HepG2 (cell line): ENCODE measurements at regions not wholly inside any gene's neighbourhood (a gene's known extent, or its start where the extent isn't known, plus 50 kb on each side); places are given as distances from the start of the nearest gene placed in this dataset.
A peak's percentile ranks its signal among the peaks of the same experiment; 100 is the strongest.

Experiments used
- ATAC-seq: fragments of 200-7000 bp; cut with Tn5 transposase; 3 replicates; pipeline ENCODE4 v1.9.1; 2020; ENCODE audit warnings: mild to moderate bottlenecking, moderate library complexity
- BruUV-seq: library from RNA; stranded (reverse); fragments of 400-500 nt; replicated peaks from 2 replicates; lab custom pipeline; 2021; lab: Mats Ljungman, UMichigan
- CTCF ChIA-PET: fragments of 300-600 bp; formaldehyde crosslinking; extraction: SDS; loops from one replicate; lab custom pipeline; 2021; ENCODE audit warnings: low total read pairs, inconsistent platforms, low intra/inter-chr PET ratio; lab: Yijun Ruan, JAX
- POLR2A ChIA-PET: fragments of 350-600 bp; sonication (Branson Sonifier 250); formaldehyde crosslinking; loops from one replicate; lab custom pipeline; 2020; ENCODE audit warnings: antibody characterized with exemption, inconsistent platforms; lab: Yijun Ruan, JAX
- DNase-seq: peaks from one replicate; pipeline ENCODE4 v3.0.0-alpha.2; 2015; ENCODE audit warnings: low spot score
- FAIRE-seq: peaks from 3 replicates; lab custom pipeline; 2011; peaks lifted over from hg19 to GRCh38; lab: Jason Lieb, UNC
- H2AFZ ChIP-seq: one replicate; pipeline ENCODE4 v1.6.1; 2011; ENCODE audit warnings: low read length, inconsistent platforms
- H3K27ac ChIP-seq: fragments of 300-600 bp; 3 replicates; pipeline ENCODE4 v1.8.0; 2011; ENCODE audit warnings: mixed run types, mild to moderate bottlenecking, mixed read lengths, low read length, inconsistent platforms; ENCODE audit not compliant: insufficient read depth; ENCODE audit errors: extremely low read length
- H3K27me3 ChIP-seq, 2 experiments: fragments of 200-600 bp in 1 of 2; 2 replicates in 1 of 2; 3 replicates in 1 of 2; pipeline versions ENCODE4 v1.6.0 to v1.8.0; 2011; ENCODE audit warnings: low read length in 2 of 2, mild to moderate bottlenecking in 2 of 2, moderate library complexity in 2 of 2, inconsistent platforms in 1 of 2; ENCODE audit not compliant: insufficient read depth in 2 of 2, control insufficient read depth in 1 of 2
- H3K36me3 ChIP-seq, 2 experiments: fragments of 200-600 bp in 1 of 2; replicated peaks in 1 of 2; 2 replicates in 1 of 2; 3 replicates in 1 of 2; pipeline versions ENCODE4 v1.5.1 to v1.8.0; 2011; ENCODE audit warnings: low read length in 2 of 2, inconsistent platforms in 1 of 2; ENCODE audit not compliant: insufficient read depth in 2 of 2, control insufficient read depth in 1 of 2
- H3K4me1 ChIP-seq: 2 replicates; pipeline ENCODE4 v1.5.1; 2012; ENCODE audit warnings: low read length, inconsistent platforms; ENCODE audit not compliant: insufficient read depth
- H3K4me2 ChIP-seq: 2 replicates; pipeline ENCODE4 v1.6.0; 2011; ENCODE audit warnings: low read depth, low read length, inconsistent platforms
- H3K4me3 ChIP-seq, 3 experiments: fragments of 200-600 bp in 1 of 3; sonication (generic), shearing (Covaris generic) in 1 of 3; replicated peaks in 1 of 3; 2 replicates each; pipeline ENCODE4 v1.5.1; 2011 to 2016; ENCODE audit warnings: low read length in 3 of 3, inconsistent platforms in 2 of 3, low read depth in 2 of 3, mild to moderate bottlenecking in 2 of 3, control low read depth in 1 of 3, mixed read lengths in 1 of 3; ENCODE audit not compliant: insufficient read depth in 1 of 3
- H3K79me2 ChIP-seq: one replicate; pipeline ENCODE4 v1.6.1; 2011; ENCODE audit warnings: low read length, inconsistent platforms; ENCODE audit not compliant: insufficient read depth
- H3K9ac ChIP-seq: 2 replicates; pipeline ENCODE4 v1.6.0; 2011; ENCODE audit warnings: mild to moderate bottlenecking, low read depth, low read length, inconsistent platforms; ENCODE audit not compliant: insufficient read depth
- H3K9me3 ChIP-seq: 2 replicates; pipeline ENCODE4 v1.5.1; 2012; ENCODE audit warnings: mild to moderate bottlenecking, low read length
- H4K20me1 ChIP-seq: 2 replicates; pipeline ENCODE4 v1.6.0; 2011; ENCODE audit warnings: inconsistent platforms, mild to moderate bottlenecking, low read length, moderate library complexity; ENCODE audit not compliant: insufficient read depth
- EP300 ChIP-seq, 3 experiments: sonication (generic) in 1 of 3; formaldehyde crosslinking in 1 of 3; IDR thresholded peaks; 2 replicates each; pipeline versions ENCODE4 v1.5.1 to v1.6.1; 2011 to 2020; ENCODE audit warnings: low read depth in 2 of 3, low read length in 2 of 3, borderline replicate concordance in 1 of 3, improper control_type of control experiment in 1 of 3, mild to moderate bottlenecking in 1 of 3, missing genetic modification reagents in 1 of 3, moderate library complexity in 1 of 3
- HIVEP1 ChIP-seq: sonication (generic); formaldehyde crosslinking; IDR thresholded peaks from 2 replicates; pipeline ENCODE4 v1.4.0; 2020; ENCODE audit warnings: mild to moderate bottlenecking, missing genetic modification reagents
- HMG20B ChIP-seq: conservative IDR thresholded peaks from 2 replicates; pipeline ENCODE4 v1.6.1; 2016; ENCODE audit warnings: missing genetic modification reagents, missing compliant biosample characterization
- HMGXB4 ChIP-seq, 2 experiments: sonication (generic) in 1 of 2; formaldehyde crosslinking in 1 of 2; IDR thresholded peaks; 2 replicates each; pipeline versions ENCODE4 v1.4.0 to v1.6.1; 2018 to 2020; ENCODE audit warnings: missing genetic modification reagents in 2 of 2, borderline replicate concordance in 1 of 2, low read depth in 1 of 2, mild to moderate bottlenecking in 1 of 2, missing biosample characterization in 1 of 2
- HNRNPUL1 ChIP-seq: fragments of 200-400 bp; formaldehyde crosslinking; IDR thresholded peaks from 2 replicates; pipeline ENCODE4 v1.6.1; 2017; ENCODE audit warnings: low read depth, mild to moderate bottlenecking, low read length, moderate library complexity
- HOXA3 ChIP-seq: sonication (generic); formaldehyde crosslinking; IDR thresholded peaks from 2 replicates; pipeline ENCODE4 v1.5.0; 2020; ENCODE audit warnings: missing genetic modification reagents
- IRF1 ChIP-seq: sonication (generic); formaldehyde crosslinking; IDR thresholded peaks from 2 replicates; pipeline ENCODE4 v1.4.0; 2020; ENCODE audit warnings: low read depth, mild to moderate bottlenecking, missing genetic modification reagents
- MBD4 ChIP-seq: IDR thresholded peaks from 2 replicates; pipeline ENCODE4 v1.6.1; 2012; ENCODE audit warnings: low read length, inconsistent platforms, borderline replicate concordance
- MEF2D ChIP-seq: sonication (generic); formaldehyde crosslinking; IDR thresholded peaks from 2 replicates; pipeline ENCODE4 v1.5.1; 2020; ENCODE audit warnings: mild to moderate bottlenecking, missing genetic modification reagents
- NR2F6 ChIP-seq, 2 experiments: IDR thresholded peaks; 2 replicates each; pipeline ENCODE4 v1.6.1; 2016; ENCODE audit warnings: antibody characterized with exemption in 1 of 2, mild to moderate bottlenecking in 1 of 2
- POGZ ChIP-seq: sonication (generic); formaldehyde crosslinking; IDR thresholded peaks from 2 replicates; pipeline ENCODE4 v1.4.0; 2020; ENCODE audit warnings: mild to moderate bottlenecking, missing genetic modification reagents
- SAP130 ChIP-seq: IDR thresholded peaks from 2 replicates; pipeline ENCODE4 v1.6.1; 2016; ENCODE audit warnings: low read depth
- SOX5 ChIP-seq: IDR thresholded peaks from 2 replicates; pipeline ENCODE4 v1.6.1; 2016; ENCODE audit warnings: borderline replicate concordance
- SP140L ChIP-seq: sonication (generic); formaldehyde crosslinking; IDR thresholded peaks from 2 replicates; pipeline ENCODE4 v1.4.0; 2020; ENCODE audit warnings: missing genetic modification reagents, borderline replicate concordance
- WIZ ChIP-seq: sonication (generic); formaldehyde crosslinking; IDR thresholded peaks from 2 replicates; pipeline ENCODE4 v1.5.1; 2020; ENCODE audit warnings: mild to moderate bottlenecking, missing genetic modification reagents
- ZFP37 ChIP-seq: sonication (generic); formaldehyde crosslinking; IDR thresholded peaks from 2 replicates; pipeline ENCODE4 v1.4.0; 2020; ENCODE audit warnings: missing genetic modification reagents, borderline replicate concordance
- ZNF3 ChIP-seq: IDR thresholded peaks from 2 replicates; pipeline ENCODE4 v1.7.0; 2017; ENCODE audit warnings: inconsistent platforms
- ZNF432 ChIP-seq: sonication (generic); formaldehyde crosslinking; IDR thresholded peaks from 2 replicates; pipeline ENCODE4 v1.5.0; 2020; ENCODE audit warnings: missing genetic modification reagents, mild to moderate bottlenecking, borderline replicate concordance
- ZNF557 ChIP-seq: sonication (generic); formaldehyde crosslinking; IDR thresholded peaks from 2 replicates; pipeline ENCODE4 v1.4.0; 2020; ENCODE audit warnings: missing genetic modification reagents
- ZNF674 ChIP-seq: sonication (generic); formaldehyde crosslinking; IDR thresholded peaks from 2 replicates; pipeline ENCODE4 v1.5.0; 2020; ENCODE audit warnings: low read depth, mild to moderate bottlenecking, missing genetic modification reagents
- ZNF737 ChIP-seq: sonication (generic); formaldehyde crosslinking; IDR thresholded peaks from 2 replicates; pipeline ENCODE4 v1.5.0; 2020; ENCODE audit warnings: missing genetic modification reagents, mild to moderate bottlenecking, borderline replicate concordance
- ZNF878 ChIP-seq: sonication (generic); formaldehyde crosslinking; IDR thresholded peaks from 2 replicates; pipeline ENCODE4 v1.8.1; 2023; ENCODE audit warnings: mild to moderate bottlenecking, missing genetic modification reagents, moderate library complexity
- WGBS: methylation state at CpG from one replicate; pipeline ENCODE4 v1.1.6; 2017; ENCODE audit warnings: low lambda C conversion rate; 5-methylcytosine and 5-hydroxymethylcytosine counted together
- in situ Hi-C: cut with HindIII; loops from 2 replicates; pipeline ENCODE4 v1.10.0; 2017; ENCODE audit warnings: low pct_unique_long_range_greater_than_20kb; ENCODE audit not compliant: extremely low pct_ligation_motif_present
- intact Hi-C: fragments of 100-400 bp; cut with micrococcal nuclease; formaldehyde crosslinking; loops from one replicate; pipeline ENCODE4 v1.10.0; 2022; ENCODE audit not compliant: unreplicated experiment

GRCh38 chr3:30492322-30493192, 113.8 kb upstream of the TGFBR2 start:
- Histone ChIP-seq H3K4me2 (peak overlapping the region; percentile 65), H3K4me1 (peaks cover 71% of the 10 kb centered on the region), H3K9ac (peak overlapping the region; percentile 73), H2AFZ (no peak overlapping the region), H4K20me1 (no peaks in the 10 kb centered on the region), H3K4me3 (peak overlapping the region in 1 of 3 experiments; percentile 34; a peak in 1 of 6 replicates), H3K36me3 (no peaks in the 10 kb centered on the region), H3K9me3 (peaks cover 13% of the 10 kb centered on the region), H3K79me2 (no peaks in the 10 kb centered on the region), H3K27ac (peak overlapping the region; percentile 87), H3K27me3 (no peaks in the 10 kb centered on the region)
- ATAC-seq (peak; percentile 98), FAIRE-seq (peak; percentile 75), DNase-seq (peak; percentile 100)
- in situ Hi-C loops: loop anchor here (5.0 kb wide), 1 partner anchor 115 kb away; the partner anchor contains the start of gene TGFBR2
- POLR2A ChIA-PET: interaction anchor here (0.8 to 2.0 kb wide), 10 partner anchors 12 to 234 kb away, joined by 3 to 15 read pairs (median 4); partner anchors contain the start of gene TGFBR2
- no TSS peak for BruUV-seq
- under 1% methylated on average over 6 of the region's 6 CpGs for WGBS
- CTCF ChIA-PET: no interaction called here
- intact Hi-C loops: loop anchor here (1.0 to 10.0 kb wide), 9 partner anchors 14 to 378 kb away; partner anchors contain the start of gene TGFBR2
- TF ChIP-seq MEF2D (CRISPR knock-in tag): no peak
- TF ChIP-seq ZNF674 (CRISPR knock-in tag): no peak
- TF ChIP-seq IRF1 (CRISPR knock-in tag): no peak
- TF ChIP-seq SOX5 (CRISPR knock-in tag): peak; percentile 98
- peak; percentile 85 for TF ChIP-seq SAP130 (CRISPR knock-in tag)
- no peak for TF ChIP-seq ZNF432 (CRISPR knock-in tag)
- TF ChIP-seq HOXA3: peak; percentile 19; the same call in 1 of the 2 replicates
- no peak for TF ChIP-seq ZFP37 (CRISPR knock-in tag)
- TF ChIP-seq MBD4: 0 out of 2 replicates have a peak, but pooled peaks have one; percentile 57
- no peak for TF ChIP-seq ZNF3 (CRISPR knock-in tag)
- TF ChIP-seq ZNF737 (CRISPR knock-in tag): no peak
- no peak for TF ChIP-seq HIVEP1 (CRISPR knock-in tag)
- TF ChIP-seq HMGXB4 (CRISPR knock-in tag; IDR thresholded peaks at IDR 0.05; ENCODE audit: borderline replicate concordance in 1 of 2, low read depth in 1 of 2): peak in 1 of 2 experiments; percentile 56; a peak in 1 of 4 replicates
- peak; percentile 37 for TF ChIP-seq POGZ (CRISPR knock-in tag)
- 0 out of 2 replicates have a peak, but pooled peaks have one; percentile 35 for TF ChIP-seq WIZ (CRISPR knock-in tag)
- TF ChIP-seq ZNF557: 0 out of 2 replicates have a peak, but pooled peaks have one; percentile 63
- peak; percentile 34 to 89; a peak in 3 of 4 replicates for TF ChIP-seq EP300 (IDR thresholded peaks at IDR 0.05; ENCODE audit: low read depth in 2 of 2, low read length in 2 of 2)
- TF ChIP-seq EP300 (CRISPR knock-in tag; IDR thresholded peaks at IDR 0.05; ENCODE audit: borderline replicate concordance): peak; percentile 79; the same call in 1 of the 2 replicates
- peak; percentile 84 for TF ChIP-seq NR2F6 (IDR thresholded peaks at IDR 0.05)
- TF ChIP-seq NR2F6 (CRISPR knock-in tag; IDR thresholded peaks at IDR 0.05): peak; percentile 80
- no peak for TF ChIP-seq SP140L
- peak; percentile 29; the same call in 1 of the 2 replicates for TF ChIP-seq ZNF878 (CRISPR knock-in tag)
- peak; percentile 78 for TF ChIP-seq HMG20B (CRISPR knock-in tag)
- TF ChIP-seq HNRNPUL1: no peak
